Transverse colon (tissue), 4 donors: ENCODE measurements at regions not wholly inside any gene's neighbourhood (a gene's known extent, or its start where the extent isn't known, plus 50 kb on each side); places are given as distances from the start of the nearest gene placed in this dataset.
A peak's percentile ranks its signal among the peaks of the same experiment; 100 is the strongest.

Source experiments
- DNase-seq: peaks from one replicate; pipeline ENCODE4 v3.0.0-alpha.2; 2019
- H3K27ac ChIP-seq, 4 donors: fragments of 200-600 bp; sonication (generic); 2 replicates each; pipeline ENCODE4 v1.5.1; 2016 to 2018; ENCODE audit warnings: inconsistent platforms in 4 of 4
- H3K27me3 ChIP-seq: fragments of 200-600 bp; sonication (generic); 2 replicates; pipeline ENCODE4 v1.5.1; 2017; ENCODE audit warnings: inconsistent platforms
- H3K36me3 ChIP-seq, 4 donors: fragments of 200-600 bp; sonication (generic); 2 replicates each; pipeline ENCODE4 v1.5.1; 2017 to 2019; ENCODE audit warnings: inconsistent platforms in 4 of 4
- H3K4me1 ChIP-seq, 4 donors: fragments of 200-600 bp; sonication (generic); 2 replicates each; pipeline ENCODE4 v1.5.1; 2017 to 2020; ENCODE audit warnings: inconsistent platforms in 4 of 4
- H3K4me3 ChIP-seq, 4 donors: fragments of 200-600 bp; sonication (generic); 1 replicate in 1 of 4; 2 replicates in 3 of 4; pipeline versions ENCODE4 v1.5.1 to v1.6.1; 2017 to 2019; ENCODE audit warnings: inconsistent platforms in 4 of 4
- H3K9me3 ChIP-seq, 2 donors: fragments of 200-600 bp; sonication (generic); 2 replicates each; pipeline ENCODE4 v1.5.1; 2017 to 2019; ENCODE audit warnings: inconsistent platforms in 2 of 2
- CTCF ChIP-seq, 5 experiments: fragments of 200-600 bp in 3 of 5; fragments of 450-650 bp in 2 of 5; sonication (generic) in 3 of 5; IDR thresholded peaks; 1 replicate in 2 of 5; 2 replicates in 3 of 5; pipeline ENCODE4 v1.5.1; 2016 to 2017; ENCODE audit warnings: antibody characterized with exemption in 5 of 5, inconsistent platforms in 3 of 5, mild to moderate bottlenecking in 2 of 5, moderate library complexity in 1 of 5
- EP300 ChIP-seq: sonication (generic); formaldehyde crosslinking; IDR thresholded peaks from one replicate; pipeline ENCODE4 v1.6.1; 2017; ENCODE audit warnings: antibody characterized with exemption, low read depth
- POLR2A ChIP-seq: fragments of 450-650 bp; IDR thresholded peaks from one replicate; pipeline ENCODE4 v1.6.1; 2016; ENCODE audit warnings: antibody characterized with exemption, mild to moderate bottlenecking, moderate library complexity
- POLR2AphosphoS5 ChIP-seq, 3 donors: sonication (generic); formaldehyde crosslinking; IDR thresholded peaks; one replicate each; pipeline ENCODE4 v1.6.1; 2016; ENCODE audit warnings: antibody characterized with exemption in 3 of 3
- WGBS, 2 donors: methylation state at CpG; one replicate each; pipeline ENCODE4 v1.1.5; 2018; ENCODE audit warnings: low coverage in 1 of 2; 5-methylcytosine and 5-hydroxymethylcytosine counted together
- in situ Hi-C, 4 donors: fragments of 200-750 bp; cut with MboI; loops; one replicate each; pipeline versions ENCODE4 v1.15.0 to v1.15.1; 2017; ENCODE audit warnings: low sequenced_read_pairs in 3 of 4, low pct_ligation_motif_present in 1 of 4, low pct_unique_long_range_greater_than_20kb in 1 of 4
- intact Hi-C: fragments of 100-400 bp; cut with DNase I; formaldehyde crosslinking; loops from one replicate; pipeline ENCODE4 v1.15.1; 2023; ENCODE audit warnings: low total_unique reads

GRCh38 chr18:56235071-56235470 is 403.3 kb downstream of the TXNL1 start:
- 65% methylated on average over 4 to 6 of the region's 6 CpGs for WGBS, 2 donors

DNA sequence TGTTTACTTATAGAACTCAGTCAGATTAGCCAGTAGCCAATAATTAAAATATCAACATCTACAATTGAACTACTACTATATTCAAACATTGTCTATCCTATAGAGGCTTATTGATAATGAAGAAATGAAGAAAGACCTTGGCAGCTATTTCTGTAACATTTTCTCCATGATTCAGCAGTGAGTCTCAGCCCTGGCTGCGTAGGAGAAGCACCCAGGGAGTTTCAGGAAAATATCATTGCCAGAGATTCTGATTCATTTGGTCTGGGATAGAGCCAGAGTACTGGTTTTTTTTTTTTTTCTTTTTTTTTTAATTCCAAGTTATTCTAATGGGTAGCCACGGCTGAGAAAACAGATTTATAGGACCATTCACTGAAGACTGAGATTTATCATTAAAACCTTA is 404.8 kb downstream of the TXNL1 start:
- Histone ChIP-seq H3K36me3 (no peaks in the 10 kb centered on the region), H3K4me1 (peaks cover 0 to 5% (median 0%) of the 10 kb centered on the region in 4 donors), H3K9me3 (no peaks in the 10 kb centered on the region), H3K27me3 (no peaks in the 10 kb centered on the region), H3K27ac (peak overlapping the region in 2 of 4 donors; percentile 12 to 36), H3K4me3 (no peak overlapping the region)
- intact Hi-C loops (no loop called here), in situ Hi-C loops (no loop called here)
- no peak for TF ChIP-seq EP300
- no peak for TF ChIP-seq POLR2AphosphoS5 (IDR thresholded peaks at IDR 0.05)
- no peak for TF ChIP-seq POLR2A
- no peak for TF ChIP-seq CTCF (IDR thresholded peaks at IDR 0.05)
- DNase-seq: no peak
- WGBS, 2 donors: 48% methylated on average over 2 of the region's 2 CpGs

More at GRCh38 chr18:56235071-56235470, 403.3 kb downstream of the TXNL1 start:
- intact Hi-C loops: no loop called here
- no peak overlapping the region for H3K4me3 ChIP-seq
- in situ Hi-C loops: no loop called here
- no peak for DNase-seq
- no peaks in the 10 kb centered on the region for H3K9me3 ChIP-seq
- H3K4me1 ChIP-seq: peaks cover 0 to 5% (median 0%) of the 10 kb centered on the region in 4 donors
- no peak overlapping the region for H3K27ac ChIP-seq
- H3K36me3 ChIP-seq: no peaks in the 10 kb centered on the region
- H3K27me3 ChIP-seq: no peaks in the 10 kb centered on the region
- TF ChIP-seq POLR2AphosphoS5 (IDR thresholded peaks at IDR 0.05) (no peak), CTCF (IDR thresholded peaks at IDR 0.05) (no peak)

DNA sequence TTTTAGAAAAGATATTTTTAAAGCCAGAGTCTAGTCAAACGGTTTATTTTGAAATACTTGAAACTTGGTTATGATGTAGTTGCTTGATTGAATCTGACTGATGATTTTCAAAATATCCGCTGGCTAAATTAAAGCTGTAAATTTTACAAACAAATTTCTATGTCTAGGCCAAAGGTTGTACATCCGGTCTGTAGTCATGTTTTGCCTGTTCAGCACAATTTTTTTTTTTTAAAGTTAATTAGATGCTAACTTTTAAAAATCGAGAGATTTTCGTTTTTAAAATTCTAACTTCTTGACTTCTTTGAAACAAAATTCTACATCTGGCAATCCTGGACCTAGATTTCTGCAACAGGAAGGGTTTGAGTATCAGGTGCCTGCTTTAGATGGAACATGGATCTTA is 412.4 kb downstream of the TXNL1 start:
- Histone ChIP-seq H3K4me3 (no peak overlapping the region), H3K9me3 (no peaks in the 10 kb centered on the region), H3K4me1 (no peaks in the 10 kb centered on the region), H3K27ac (no peak overlapping the region), H3K36me3 (no peaks in the 10 kb centered on the region), H3K27me3 (no peaks in the 10 kb centered on the region)
- DNase-seq: no peak
- in situ Hi-C loops (no loop called here), intact Hi-C loops (no loop called here)
- no peak for TF ChIP-seq POLR2A
- no peak for TF ChIP-seq CTCF (IDR thresholded peaks at IDR 0.05)
- no peak for TF ChIP-seq POLR2AphosphoS5 (IDR thresholded peaks at IDR 0.05)
- no peak for TF ChIP-seq EP300
- WGBS, 2 donors: 75 to 85% methylated on average over 5 of the region's 5 CpGs

- Histone ChIP-seq H3K27ac (no peak overlapping the region), H3K9me3 (no peaks in the 10 kb centered on the region), H3K36me3 (no peaks in the 10 kb centered on the region), H3K27me3 (no peaks in the 10 kb centered on the region), H3K4me1 (no peaks in the 10 kb centered on the region), H3K4me3 (no peak overlapping the region)
- 76 to 100% methylated on average over 2 to 8 of the region's 8 CpGs for WGBS, 2 donors
- in situ Hi-C loops (loop anchor here in 1 of 4 donors (25.0 kb wide), 1 partner anchor 113 kb away; no protein-coding TSS in a partner anchor), intact Hi-C loops (no loop called here)
- DNase-seq: no peak
- TF ChIP-seq POLR2A (no peak), EP300 (no peak), CTCF (IDR thresholded peaks at IDR 0.05) (no peak), POLR2AphosphoS5 (IDR thresholded peaks at IDR 0.05) (no peak)
These were observed 413.5 kb downstream of the TXNL1 start for GRCh38 chr18:56224669-56225561.
